ENCODE measurements at regions not wholly inside any gene's neighbourhood (a gene's known extent, or its start where the extent isn't known, plus 50 kb on each side); places are given as distances from the start of the nearest gene placed in this dataset.

DNA sequence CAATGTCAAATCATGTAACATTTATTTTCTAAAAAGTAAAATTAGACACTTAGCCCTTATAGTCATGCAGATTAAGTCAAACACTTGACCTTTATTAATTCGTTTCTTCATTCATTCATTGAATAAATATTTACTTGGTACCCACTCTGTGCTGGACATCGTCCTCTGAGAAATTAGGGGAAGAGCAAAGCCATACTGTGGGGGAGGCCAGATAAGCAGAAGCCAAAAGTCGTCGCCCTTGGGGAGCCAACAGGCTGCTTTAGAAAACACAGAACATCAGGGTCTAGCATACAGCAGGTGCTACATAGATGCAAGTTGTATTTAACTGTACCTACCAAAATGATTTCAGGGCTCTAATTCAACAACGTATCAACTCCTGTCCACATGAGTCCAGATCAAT is 66.1 kb upstream of the PROX1 start:
- no peak for DNase-seq (ENCODE audit: low spot score)
- TF ChIP-seq, protein P1, sequence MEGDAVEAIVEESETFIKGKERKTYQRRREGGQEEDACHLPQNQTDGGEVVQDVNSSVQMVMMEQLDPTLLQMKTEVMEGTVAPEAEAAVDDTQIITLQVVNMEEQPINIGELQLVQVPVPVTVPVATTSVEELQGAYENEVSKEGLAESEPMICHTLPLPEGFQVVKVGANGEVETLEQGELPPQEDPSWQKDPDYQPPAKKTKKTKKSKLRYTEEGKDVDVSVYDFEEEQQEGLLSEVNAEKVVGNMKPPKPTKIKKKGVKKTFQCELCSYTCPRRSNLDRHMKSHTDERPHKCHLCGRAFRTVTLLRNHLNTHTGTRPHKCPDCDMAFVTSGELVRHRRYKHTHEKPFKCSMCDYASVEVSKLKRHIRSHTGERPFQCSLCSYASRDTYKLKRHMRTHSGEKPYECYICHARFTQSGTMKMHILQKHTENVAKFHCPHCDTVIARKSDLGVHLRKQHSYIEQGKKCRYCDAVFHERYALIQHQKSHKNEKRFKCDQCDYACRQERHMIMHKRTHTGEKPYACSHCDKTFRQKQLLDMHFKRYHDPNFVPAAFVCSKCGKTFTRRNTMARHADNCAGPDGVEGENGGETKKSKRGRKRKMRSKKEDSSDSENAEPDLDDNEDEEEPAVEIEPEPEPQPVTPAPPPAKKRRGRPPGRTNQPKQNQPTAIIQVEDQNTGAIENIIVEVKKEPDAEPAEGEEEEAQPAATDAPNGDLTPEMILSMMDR (IDR thresholded peaks at IDR 0.05; ENCODE audit: extremely low read depth, missing control alignments), result no peak

DNA sequence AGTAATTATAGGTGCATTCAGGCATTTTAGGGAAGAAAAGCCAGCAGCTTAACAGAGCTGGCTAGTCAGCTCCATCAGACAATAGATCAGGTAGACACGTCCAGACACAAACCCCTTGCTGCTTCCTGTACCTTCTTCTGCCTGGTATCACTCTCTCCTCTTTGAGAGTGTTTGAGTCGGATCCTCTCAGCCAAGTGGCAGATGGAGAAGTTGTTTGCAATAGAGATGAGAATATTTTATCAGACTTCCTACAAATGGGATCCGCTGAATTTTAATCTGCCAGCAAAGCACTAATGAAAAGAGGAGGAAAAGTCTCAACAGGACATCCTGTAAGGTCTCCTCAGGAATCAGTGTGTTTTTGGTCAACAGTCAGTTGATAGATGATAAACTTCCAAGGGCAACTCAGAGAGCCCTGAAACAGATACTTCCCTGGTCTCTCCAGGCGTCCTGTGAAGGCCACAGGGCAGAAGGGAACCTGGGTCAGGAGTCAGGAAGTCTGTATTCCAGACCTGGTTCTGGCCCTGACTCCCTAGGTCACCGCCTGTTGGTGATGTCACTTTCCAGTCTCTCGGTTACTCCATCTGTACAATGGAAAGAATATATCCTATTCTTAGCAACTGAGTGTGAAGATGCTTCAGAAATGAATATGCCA is 62.1 kb upstream of the PROX1 start:
- TF ChIP-seq, protein P1 (IDR thresholded peaks at IDR 0.05; ENCODE audit: extremely low read depth, missing control alignments), result no peak
- no peak for DNase-seq (ENCODE audit: low spot score)

DNA sequence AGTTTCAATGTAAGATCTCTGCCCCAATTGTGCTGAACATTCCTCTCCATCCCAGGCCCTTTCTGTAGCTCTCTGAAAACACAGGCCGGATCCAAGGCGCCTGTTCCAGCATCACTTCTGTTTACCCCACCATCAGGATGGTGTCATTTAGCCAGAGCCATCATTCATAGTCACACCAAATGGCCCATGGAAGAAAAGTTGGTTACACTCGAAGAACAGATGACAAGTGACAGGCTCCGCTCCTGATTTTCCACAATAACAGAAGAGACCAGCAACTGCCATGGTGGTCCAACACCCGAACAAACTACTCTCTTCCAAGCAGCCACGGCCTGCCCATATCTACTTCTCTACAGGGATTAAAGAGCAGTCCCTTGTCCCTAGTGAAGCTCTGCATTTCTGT is 59.9 kb upstream of the PROX1 start:
- no peak for DNase-seq (ENCODE audit: low spot score)
- TF ChIP-seq, protein P1 (IDR thresholded peaks at IDR 0.05; ENCODE audit: extremely low read depth, missing control alignments), result no peak

DNA sequence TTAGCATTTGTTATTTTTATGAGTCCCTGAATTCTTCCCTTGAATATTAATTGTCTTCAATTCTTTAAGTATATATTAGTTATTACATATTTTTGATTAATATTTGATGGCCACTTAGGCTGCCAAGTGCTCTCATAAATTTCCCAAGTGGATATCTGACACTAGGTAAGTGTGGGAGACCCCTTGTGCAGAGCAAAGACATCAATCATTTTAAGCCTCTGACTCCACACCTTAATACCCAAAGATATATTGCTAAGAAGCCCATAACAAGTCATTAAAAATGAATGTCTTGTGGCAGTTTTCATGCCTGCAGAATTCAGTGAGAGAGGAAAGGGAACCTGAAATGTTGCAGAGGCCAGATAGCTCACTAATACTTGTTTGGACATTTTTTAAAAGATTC is 58.4 kb upstream of the PROX1 start:
- TF ChIP-seq, protein P1 (IDR thresholded peaks at IDR 0.05; ENCODE audit: extremely low read depth, missing control alignments), result no peak
- DNase-seq (ENCODE audit: low spot score), result no peak

DNA sequence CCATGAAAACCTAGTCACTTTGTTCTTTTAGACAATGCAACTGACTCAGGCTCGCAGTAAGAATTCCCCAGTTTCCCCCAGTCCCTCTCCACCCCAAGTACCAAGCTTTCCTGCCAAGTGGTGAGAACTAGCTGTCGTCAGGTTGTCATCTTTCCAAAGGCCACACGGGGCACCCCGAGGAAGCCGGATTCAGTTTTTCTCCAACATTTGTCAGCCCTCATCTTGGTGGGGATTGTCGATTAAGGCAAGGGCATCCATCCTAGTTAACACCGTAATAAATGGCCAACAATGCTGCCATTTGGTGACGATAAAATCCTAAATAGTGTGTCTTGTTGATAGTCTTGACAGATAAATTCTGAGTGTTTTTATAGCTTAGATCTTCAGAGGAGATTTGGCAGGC is 55.9 kb upstream of the PROX1 start:
- TF ChIP-seq, protein P1 (IDR thresholded peaks at IDR 0.05; ENCODE audit: extremely low read depth, missing control alignments), result no peak
- no peak for DNase-seq (ENCODE audit: low spot score)

DNA sequence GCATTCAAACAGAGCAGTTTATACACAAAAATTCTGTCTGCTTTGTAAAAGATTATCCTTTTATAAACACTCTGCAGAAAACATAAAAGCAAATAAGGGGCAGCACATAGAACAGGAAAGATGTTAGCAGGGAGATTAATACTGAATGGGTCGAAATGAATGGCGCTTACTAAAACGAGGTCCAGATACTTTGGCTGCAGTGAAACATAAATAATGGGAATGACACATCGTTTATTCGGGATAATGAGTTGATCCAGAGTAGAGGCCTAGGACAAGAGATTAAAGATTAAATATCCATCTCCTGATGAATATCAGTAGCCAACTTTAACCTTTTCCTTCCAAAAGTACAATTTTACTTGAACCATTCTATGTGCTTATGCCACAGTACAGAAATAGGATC is 54.4 kb upstream of the PROX1 start:
- TF ChIP-seq, protein P1 (IDR thresholded peaks at IDR 0.05; ENCODE audit: extremely low read depth, missing control alignments), result no peak

DNA sequence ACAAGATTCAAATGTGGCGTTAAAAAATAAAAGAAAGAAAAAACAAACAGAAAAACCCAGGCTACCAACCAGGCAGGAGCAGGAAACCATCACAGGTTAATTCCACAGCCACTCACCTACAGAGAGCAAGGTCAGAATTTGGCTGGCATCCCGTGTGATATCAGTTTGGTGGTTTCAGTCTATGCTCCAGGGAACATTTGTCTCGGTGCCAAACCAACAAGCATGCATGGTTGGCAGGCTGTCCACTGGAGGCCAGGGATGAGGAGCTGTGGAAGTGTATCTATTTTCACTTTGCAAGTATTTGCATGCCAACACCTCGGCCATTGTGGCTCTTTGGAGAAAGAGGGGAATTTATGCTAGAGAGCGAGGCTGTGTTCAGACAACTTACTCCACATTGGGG is 53.1 kb upstream of the PROX1 start:
- TF ChIP-seq, protein P1 (IDR thresholded peaks at IDR 0.05; ENCODE audit: extremely low read depth, missing control alignments), result no peak
- no peak for DNase-seq (ENCODE audit: low spot score)

More for the DNA sequence above, 54.4 kb upstream of the PROX1 start:
- no peak for DNase-seq (ENCODE audit: low spot score)
